Activated gamma-delta T cell (primary cell): ENCODE measurements at regions not wholly inside any gene's neighbourhood (a gene's known extent, or its start where the extent isn't known, plus 50 kb on each side); places are given as distances from the start of the nearest gene placed in this dataset.

Experiments used
- DNase-seq: peaks from one replicate; lab custom pipeline; 2025; lab: John Stamatoyannopoulos, UW

- no peak for DNase-seq
Measured at GRCh38 chr2:193743089-193743488, 1548.4 kb upstream of the TMEFF2 start.

- no peak for DNase-seq
Measured at GRCh38 chr2:193738892-193739291, 1544.2 kb upstream of the TMEFF2 start.

- DNase-seq: no peak
Measured at GRCh38 chr2:193712912-193713311, 1518.2 kb upstream of the TMEFF2 start.

DNA sequence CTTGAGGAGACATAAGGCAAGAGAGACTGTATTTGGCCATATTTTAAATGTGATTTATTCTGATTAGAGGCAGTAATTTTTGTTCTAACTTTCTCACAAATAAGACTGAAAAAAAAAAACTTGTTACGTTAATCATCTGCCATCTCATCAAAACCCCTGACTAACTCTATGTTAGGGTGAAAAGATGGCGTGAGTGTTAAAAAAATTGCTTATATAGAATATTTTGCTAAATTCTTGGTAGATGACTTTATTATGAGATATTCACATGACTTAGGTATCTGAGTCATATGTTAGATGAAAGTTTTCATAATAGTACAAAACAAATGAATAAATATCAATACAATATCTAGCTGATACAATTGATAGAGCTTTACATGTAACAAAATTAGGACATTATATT lies 1508.7 kb upstream of the TMEFF2 start:
- no peak for DNase-seq

DNA sequence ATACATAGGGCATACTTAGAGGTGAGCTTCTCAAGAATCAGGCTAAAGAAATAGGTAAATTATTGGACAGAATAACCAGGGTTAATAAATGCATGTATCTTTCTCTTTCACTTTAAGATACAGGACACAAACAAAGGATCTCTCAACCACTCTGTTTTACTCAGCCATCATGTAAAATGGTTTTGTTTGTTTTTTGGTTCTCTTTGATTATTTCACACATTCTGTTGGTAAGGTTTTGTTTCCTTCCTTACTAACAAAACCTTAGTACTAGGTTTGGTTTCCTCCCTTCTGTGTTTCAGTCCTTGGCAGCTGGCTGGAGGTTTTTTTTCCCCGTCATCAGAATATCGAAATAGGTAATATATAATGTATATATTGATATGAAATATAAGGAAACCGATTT lies 1506.8 kb upstream of the TMEFF2 start:
- no peak for DNase-seq

DNA sequence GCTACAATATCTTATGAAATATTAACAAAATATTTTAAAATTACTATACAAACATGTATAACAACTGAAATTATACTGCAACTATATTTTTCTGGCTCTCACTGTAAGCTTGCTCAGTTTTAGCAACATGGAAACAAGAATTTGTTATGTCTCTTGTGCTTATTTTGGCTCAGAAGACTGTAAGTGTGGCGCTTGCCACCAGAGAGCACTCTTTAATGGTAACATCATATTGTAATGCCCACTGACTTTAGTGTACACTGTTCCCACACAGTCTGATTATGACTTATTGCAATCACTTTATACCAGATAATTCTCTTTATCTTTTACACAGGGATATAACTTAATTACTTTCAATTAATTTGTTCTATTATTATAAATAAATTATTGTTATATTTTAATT lies 1500.6 kb upstream of the TMEFF2 start:
- DNase-seq: no peak

GRCh38 chr2:193693758-193694157 lies 1499.0 kb upstream of the TMEFF2 start:
- no peak for DNase-seq

DNA sequence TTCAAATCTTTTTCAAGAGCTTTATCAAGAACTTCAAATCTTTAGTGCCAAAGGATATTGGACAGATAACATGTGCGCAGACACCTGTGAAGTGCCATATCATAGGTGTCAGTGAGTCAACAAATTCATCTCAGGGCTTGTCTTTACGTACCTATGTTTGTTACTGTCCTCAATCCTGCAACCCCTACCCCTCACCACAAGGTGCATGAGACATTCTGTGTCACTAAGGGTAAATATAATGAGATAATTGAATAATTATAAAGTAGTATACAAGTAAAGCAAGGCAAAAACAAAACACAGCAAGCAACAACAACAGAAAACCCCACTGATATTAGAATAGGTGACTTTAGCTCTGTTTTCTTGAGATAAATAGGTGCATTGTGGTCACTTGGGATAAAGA lies 1495.8 kb upstream of the TMEFF2 start:
- DNase-seq: no peak

GRCh38 chr2:193687195-193687594 lies 1492.5 kb upstream of the TMEFF2 start:
- no peak for DNase-seq

DNA sequence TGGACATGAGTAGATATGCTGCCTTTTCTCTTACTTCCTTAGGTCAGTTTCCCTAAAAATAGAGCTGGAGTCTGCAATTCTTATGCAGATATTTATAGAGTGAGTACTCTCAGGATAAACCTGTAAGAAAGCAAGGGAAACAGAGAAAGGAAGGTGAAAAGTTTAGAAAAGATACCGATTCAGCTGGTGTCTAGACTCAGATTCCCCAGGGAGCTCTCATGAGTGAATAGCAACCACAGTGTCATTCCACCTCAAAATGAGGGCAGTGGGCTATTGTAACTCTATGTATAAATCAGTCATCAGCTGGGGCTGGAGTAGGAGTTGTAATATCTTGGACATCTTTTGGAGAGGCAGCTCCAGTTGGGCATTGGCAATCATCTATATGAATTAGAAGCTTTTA lies 1485.1 kb upstream of the TMEFF2 start:
- no peak for DNase-seq

DNA sequence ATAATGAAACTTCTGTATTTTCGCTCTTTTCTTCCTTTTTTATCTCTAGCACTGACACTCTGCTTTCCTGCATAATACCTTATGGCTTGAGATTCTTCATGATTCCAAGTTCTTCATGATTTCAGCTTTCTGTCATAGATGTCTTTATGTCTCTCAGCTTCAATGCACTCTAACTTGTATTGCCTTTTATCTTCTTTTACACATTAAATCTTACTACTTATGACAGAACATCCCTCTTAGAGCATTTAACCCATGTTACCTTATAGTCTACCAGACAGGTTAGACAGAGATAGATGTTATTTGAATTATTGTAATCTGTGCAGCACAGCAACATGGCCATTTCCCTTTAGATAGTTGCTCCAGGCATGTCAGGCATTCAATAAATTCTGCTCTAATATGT lies 1475.7 kb upstream of the TMEFF2 start:
- no peak for DNase-seq

GRCh38 chr2:193668557-193669323 lies 1474.0 kb upstream of the TMEFF2 start:
- DNase-seq: no peak

DNA sequence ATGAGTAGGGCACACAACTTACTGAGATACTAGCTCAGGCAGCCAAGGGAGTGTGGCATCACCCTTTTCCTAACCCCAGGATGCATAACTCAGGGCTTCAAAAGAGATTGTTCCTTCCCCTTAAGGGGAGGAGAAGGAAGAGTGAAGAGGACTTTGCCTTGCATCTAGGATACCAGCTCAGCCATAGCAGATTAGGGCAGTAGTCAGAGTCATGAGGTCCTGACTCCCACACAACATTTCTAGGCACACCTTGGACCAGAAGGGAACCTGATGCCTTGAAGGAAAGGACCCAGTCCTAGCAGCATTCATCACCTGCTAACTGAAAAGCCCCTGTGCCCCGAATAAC lies 1433.2 kb upstream of the TMEFF2 start:
- no peak for DNase-seq

GRCh38 chr2:193627187-193627926 lies 1432.6 kb upstream of the TMEFF2 start:
- no peak for DNase-seq

GRCh38 chr2:193608451-193608850 lies 1413.7 kb upstream of the TMEFF2 start:
- no peak for DNase-seq

DNA sequence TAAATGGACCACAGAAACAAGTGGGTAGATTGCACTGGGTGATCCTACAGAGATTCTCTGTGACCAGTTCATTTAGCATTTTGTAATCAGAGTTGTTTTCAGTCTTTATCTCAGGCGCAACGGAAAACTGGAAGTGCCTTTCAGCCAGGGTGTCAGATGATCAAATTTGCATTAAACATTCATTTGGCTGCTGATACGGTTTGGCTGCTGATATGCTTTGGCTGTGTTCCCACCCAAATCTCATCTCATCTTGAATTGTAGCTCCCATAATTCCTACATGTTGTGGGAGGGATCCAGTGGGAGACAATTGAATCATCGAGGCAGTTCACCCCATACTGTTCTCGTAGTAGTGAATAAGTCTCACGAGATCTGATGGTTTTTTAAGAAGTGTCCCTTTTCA lies 1396.1 kb upstream of the TMEFF2 start:
- DNase-seq: no peak

DNA sequence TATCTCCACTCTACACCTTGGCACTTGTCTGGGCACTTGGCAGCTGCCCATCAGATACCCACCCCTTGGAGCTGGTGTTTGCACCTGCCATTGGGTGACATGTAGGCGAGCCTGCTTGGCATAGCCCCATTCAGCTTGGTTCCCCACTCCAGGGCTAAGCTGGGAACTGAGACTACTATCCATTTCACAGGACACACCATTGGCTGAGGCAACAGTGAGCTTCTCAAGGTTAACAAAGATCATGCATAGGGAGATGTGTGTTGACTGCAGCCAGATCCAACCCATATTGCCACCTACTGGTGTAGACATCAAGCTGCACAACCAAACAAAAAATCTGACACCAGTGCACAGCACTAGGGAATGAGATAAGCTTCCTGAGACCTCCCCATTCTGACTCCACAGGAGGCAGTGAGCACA lies 1389.8 kb upstream of the TMEFF2 start:
- no peak for DNase-seq

DNA sequence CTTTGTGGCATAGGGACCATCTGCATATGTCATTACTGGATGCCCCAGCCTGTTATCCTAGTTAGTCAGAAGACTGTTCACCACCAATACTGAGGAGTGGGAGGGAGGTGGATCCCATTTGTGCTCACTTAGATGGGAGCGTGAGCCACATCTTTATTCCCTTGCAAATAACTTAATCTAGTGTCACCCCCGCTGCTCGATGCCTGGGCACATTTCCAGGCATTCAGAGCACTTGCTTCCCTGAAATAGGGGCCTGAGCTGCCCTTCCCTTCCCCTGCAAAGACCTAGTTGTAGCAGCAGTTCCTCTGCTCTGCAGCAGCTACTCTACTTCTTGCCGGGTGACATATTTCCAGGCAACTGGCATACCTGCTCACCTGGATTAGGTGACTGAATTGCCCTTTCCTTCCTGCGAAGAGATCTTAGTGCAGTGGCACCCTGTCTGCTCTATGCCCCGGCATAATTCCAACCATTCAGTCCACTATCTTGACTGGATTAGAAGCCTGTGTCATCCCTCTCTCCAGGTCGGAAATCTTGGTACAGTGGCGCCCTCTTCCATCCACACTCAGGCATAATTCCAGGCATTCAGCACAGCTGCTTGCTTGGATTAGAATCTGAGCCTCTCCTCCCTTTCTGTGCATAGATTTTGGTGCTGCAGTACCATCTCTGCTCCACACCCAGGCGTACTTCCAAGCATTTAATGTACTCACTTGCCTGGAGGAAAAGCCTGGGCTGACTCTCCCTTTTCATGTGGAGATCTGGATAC lies 1389.1 kb upstream of the TMEFF2 start:
- DNase-seq: no peak

GRCh38 chr2:193581807-193582206 lies 1387.1 kb upstream of the TMEFF2 start:
- no peak for DNase-seq

DNA sequence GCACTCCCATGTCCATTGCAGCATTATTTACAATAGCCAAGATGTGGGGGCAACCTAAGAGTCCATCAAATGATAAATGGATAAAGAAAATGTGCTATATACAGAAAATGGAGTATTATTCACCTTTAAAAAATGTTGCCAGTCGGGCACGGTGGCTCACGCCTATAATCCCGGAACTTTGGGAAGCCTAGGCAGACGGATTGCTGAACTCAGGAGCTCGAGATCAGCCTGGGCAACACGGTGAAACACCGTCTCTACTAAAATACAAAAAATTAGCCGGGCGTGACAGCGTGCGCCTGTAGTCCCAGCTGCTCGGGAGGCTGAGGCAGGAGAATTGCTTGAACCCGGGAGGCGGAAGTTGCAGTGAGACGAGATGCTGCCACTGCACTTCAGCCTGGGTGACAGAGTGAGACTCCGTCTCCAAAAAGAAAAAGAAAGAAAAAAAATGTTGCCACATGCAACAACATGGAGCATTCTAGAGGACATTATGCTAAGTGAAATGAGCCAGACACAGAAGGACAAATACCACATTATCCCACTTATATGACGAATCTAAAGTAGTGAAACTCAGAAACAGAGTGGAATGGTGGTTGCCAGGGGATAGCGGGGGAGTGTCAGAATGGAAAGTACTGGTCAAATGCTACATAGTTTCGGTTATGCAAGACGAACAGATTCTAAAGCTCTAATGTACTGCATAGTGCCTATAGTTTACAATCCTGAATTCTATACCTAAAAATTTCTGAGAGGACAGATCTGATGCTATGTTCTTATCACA lies 1385.6 kb upstream of the TMEFF2 start:
- DNase-seq: no peak

DNA sequence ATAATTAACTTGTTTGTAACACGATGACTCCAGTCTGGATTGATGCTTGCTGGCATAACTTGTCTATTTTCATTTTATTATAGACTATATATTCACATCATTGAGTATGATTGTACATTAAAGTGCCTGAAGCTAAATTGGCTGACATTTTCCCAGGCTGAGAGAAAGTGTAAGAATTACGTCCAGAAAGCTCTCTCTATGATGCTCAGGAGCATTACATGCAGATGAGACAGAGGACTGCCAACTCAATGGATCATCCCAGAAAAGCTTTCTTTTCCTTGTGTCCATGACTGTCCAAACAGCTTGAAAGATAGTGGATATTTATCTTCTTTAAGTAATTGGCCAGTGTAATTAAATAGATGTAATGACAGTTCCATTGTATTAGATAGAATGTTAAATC lies 1372.2 kb upstream of the TMEFF2 start:
- DNase-seq: no peak

DNA sequence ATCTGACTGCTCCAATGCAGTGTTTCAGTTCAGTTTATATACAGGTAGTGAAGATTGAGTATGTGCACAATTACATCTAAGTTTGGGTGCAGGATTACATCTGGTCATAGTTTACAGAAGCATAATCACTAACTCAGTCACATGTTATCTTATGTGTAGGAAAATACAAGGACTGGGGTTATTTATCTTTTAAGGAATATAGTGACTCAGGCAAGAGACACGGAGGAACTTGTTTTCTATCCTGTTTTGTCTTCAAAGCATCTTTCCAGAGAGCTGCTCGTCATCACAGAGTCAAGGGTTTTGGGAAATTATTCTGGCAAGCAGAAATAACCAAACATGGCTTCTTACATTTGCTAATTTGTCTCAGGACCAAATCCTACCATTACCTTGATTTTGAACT lies 1371.5 kb upstream of the TMEFF2 start:
- no peak for DNase-seq
